Osteoblast (primary cell): ENCODE measurements at regions not wholly inside any gene's neighbourhood (a gene's known extent, or its start where the extent isn't known, plus 50 kb on each side); places are given as distances from the start of the nearest gene placed in this dataset.

Experiments
- DNase-seq: peaks from one replicate; pipeline ENCODE4 v3.0.0; 2011; ENCODE audit warnings: low spot score, mixed read lengths; ENCODE audit not compliant: insufficient read length; ENCODE audit errors: missing footprints
- H2AFZ ChIP-seq: 2 replicates; pipeline ENCODE4 v1.6.0; 2011; ENCODE audit warnings: mild to moderate bottlenecking, low read length
- H3K27ac ChIP-seq: 2 replicates; pipeline ENCODE4 v1.5.1; 2011; ENCODE audit warnings: mild to moderate bottlenecking, low read depth, low read length, moderate library complexity
- H3K27me3 ChIP-seq: 2 replicates; pipeline ENCODE4 v1.6.0; 2012; ENCODE audit warnings: mild to moderate bottlenecking, control low read depth, inconsistent platforms, low read length, moderate library complexity; ENCODE audit not compliant: insufficient read depth
- H3K36me3 ChIP-seq: 2 replicates; pipeline ENCODE4 v1.5.1; 2011; ENCODE audit warnings: mild to moderate bottlenecking, low read length, control low read depth, moderate library complexity; ENCODE audit not compliant: insufficient read depth
- H3K4me1 ChIP-seq: 2 replicates; pipeline ENCODE4 v1.5.1; 2011; ENCODE audit warnings: mild to moderate bottlenecking, low read length, control low read depth, moderate library complexity; ENCODE audit not compliant: insufficient read depth
- H3K4me2 ChIP-seq: 2 replicates; pipeline ENCODE4 v1.6.0; 2011; ENCODE audit warnings: mild to moderate bottlenecking, low read length; ENCODE audit not compliant: insufficient read depth
- H3K4me3 ChIP-seq: fragments of 200-600 bp; sonication (generic); 3 replicates; pipeline ENCODE4 v1.5.1; 2012; ENCODE audit warnings: mild to moderate bottlenecking, low read length, inconsistent platforms; ENCODE audit not compliant: insufficient read depth
- H3K79me2 ChIP-seq: 2 replicates; pipeline ENCODE4 v1.6.0; 2012; ENCODE audit warnings: mild to moderate bottlenecking, low read length, control low read depth, inconsistent platforms; ENCODE audit not compliant: insufficient read depth
- H3K9me3 ChIP-seq: 2 replicates; pipeline ENCODE4 v1.5.1; 2011; ENCODE audit warnings: low read depth, low read length, control low read depth
- H4K20me1 ChIP-seq: 2 replicates; pipeline ENCODE4 v1.6.0; 2012; ENCODE audit warnings: mild to moderate bottlenecking, low read length, control low read depth; ENCODE audit not compliant: insufficient read depth
- TF ChIP-seq, protein P1 (sequence below): IDR thresholded peaks from 2 replicates; pipeline ENCODE4 v1.5.1; 2011; ENCODE audit warnings: mild to moderate bottlenecking, low read depth, low read length, moderate library complexity; ENCODE audit errors: extremely low read depth

DNA sequence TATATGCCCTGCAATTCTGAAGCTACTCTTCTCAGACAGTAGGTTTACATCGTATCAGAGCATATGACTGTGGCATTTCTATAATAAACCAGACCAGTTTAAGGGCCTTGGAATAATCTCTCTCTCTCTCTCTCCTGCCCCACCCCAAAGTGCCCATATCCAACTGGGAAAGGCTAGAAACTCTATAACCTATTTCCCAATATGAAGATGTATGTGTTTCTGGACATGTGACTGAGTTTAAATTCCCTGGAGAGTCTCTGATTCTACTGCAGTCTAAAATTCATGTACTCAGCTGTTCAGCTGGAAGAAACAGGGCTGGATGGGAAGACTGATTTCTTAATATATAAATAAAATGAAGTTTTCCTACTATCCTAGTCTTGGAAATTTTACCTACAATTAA, 91.9 kb upstream of the MBNL2 start:
- H3K79me2 ChIP-seq, result no peaks in the 10 kb centered on the region
- H4K20me1 ChIP-seq, result no peaks in the 10 kb centered on the region
- TF ChIP-seq, protein P1, sequence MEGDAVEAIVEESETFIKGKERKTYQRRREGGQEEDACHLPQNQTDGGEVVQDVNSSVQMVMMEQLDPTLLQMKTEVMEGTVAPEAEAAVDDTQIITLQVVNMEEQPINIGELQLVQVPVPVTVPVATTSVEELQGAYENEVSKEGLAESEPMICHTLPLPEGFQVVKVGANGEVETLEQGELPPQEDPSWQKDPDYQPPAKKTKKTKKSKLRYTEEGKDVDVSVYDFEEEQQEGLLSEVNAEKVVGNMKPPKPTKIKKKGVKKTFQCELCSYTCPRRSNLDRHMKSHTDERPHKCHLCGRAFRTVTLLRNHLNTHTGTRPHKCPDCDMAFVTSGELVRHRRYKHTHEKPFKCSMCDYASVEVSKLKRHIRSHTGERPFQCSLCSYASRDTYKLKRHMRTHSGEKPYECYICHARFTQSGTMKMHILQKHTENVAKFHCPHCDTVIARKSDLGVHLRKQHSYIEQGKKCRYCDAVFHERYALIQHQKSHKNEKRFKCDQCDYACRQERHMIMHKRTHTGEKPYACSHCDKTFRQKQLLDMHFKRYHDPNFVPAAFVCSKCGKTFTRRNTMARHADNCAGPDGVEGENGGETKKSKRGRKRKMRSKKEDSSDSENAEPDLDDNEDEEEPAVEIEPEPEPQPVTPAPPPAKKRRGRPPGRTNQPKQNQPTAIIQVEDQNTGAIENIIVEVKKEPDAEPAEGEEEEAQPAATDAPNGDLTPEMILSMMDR, result no peak
- H3K36me3 ChIP-seq, result no peaks in the 10 kb centered on the region
- no peak for DNase-seq
- no peak overlapping the region for H3K4me2 ChIP-seq
- no peaks in the 10 kb centered on the region for H3K9me3 ChIP-seq
- H2AFZ ChIP-seq, result no peak overlapping the region
- H3K4me1 ChIP-seq, result peaks cover 10% of the 10 kb centered on the region
- H3K27me3 ChIP-seq, result no peaks in the 10 kb centered on the region
- no peak overlapping the region for H3K4me3 ChIP-seq
- H3K27ac ChIP-seq, result no peak overlapping the region

- Histone ChIP-seq H3K36me3 (no peaks in the 10 kb centered on the region), H4K20me1 (no peaks in the 10 kb centered on the region), H3K4me3 (no peak overlapping the region), H3K9me3 (no peaks in the 10 kb centered on the region), H3K4me2 (no peak overlapping the region), H3K4me1 (no peaks in the 10 kb centered on the region), H3K27ac (no peak overlapping the region), H3K27me3 (no peaks in the 10 kb centered on the region), H2AFZ (no peak overlapping the region), H3K79me2 (no peaks in the 10 kb centered on the region)
- no peak for DNase-seq
- TF ChIP-seq, protein P1, result no peak
These were observed 90.7 kb upstream of the MBNL2 start for GRCh38 chr13:97131447-97131846.

DNA sequence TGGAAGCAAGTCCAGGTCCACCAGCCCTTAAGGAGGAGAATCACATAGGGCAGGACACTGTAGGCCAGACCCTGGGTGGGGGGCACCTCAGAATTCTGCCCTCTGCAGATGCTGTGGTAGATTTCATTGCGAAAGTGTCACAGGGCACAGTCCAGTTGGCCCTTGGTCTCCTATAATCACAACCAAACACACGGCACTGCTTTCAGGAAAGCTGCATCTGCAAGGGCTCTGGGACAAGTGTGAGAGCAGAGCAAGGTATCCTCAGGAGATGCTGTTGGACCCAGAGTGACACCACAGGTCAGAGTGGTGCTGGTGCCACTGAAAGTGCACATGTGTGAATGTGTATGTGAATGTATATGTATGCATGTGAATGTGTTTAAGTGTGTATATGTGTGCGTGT, 88.6 kb upstream of the MBNL2 start:
- Histone ChIP-seq H3K79me2 (no peaks in the 10 kb centered on the region), H3K4me3 (no peak overlapping the region), H3K4me1 (no peaks in the 10 kb centered on the region), H3K27me3 (peaks cover 3% of the 10 kb centered on the region), H4K20me1 (no peaks in the 10 kb centered on the region), H3K36me3 (no peaks in the 10 kb centered on the region), H3K9me3 (no peaks in the 10 kb centered on the region), H3K27ac (no peak overlapping the region), H2AFZ (no peak overlapping the region), H3K4me2 (no peak overlapping the region)
- TF ChIP-seq, protein P1, result no peak
- no peak for DNase-seq

GRCh38 chr13:97133955-97134354, 88.2 kb upstream of the MBNL2 start:
- no peaks in the 10 kb centered on the region for H3K36me3 ChIP-seq
- no peaks in the 10 kb centered on the region for H3K4me1 ChIP-seq
- no peak overlapping the region for H2AFZ ChIP-seq
- H3K27me3 ChIP-seq, result peaks cover 3% of the 10 kb centered on the region
- H3K4me2 ChIP-seq, result no peak overlapping the region
- no peak for DNase-seq
- no peaks in the 10 kb centered on the region for H4K20me1 ChIP-seq
- no peak overlapping the region for H3K4me3 ChIP-seq
- H3K27ac ChIP-seq, result no peak overlapping the region
- no peaks in the 10 kb centered on the region for H3K79me2 ChIP-seq
- no peaks in the 10 kb centered on the region for H3K9me3 ChIP-seq
- TF ChIP-seq, protein P1, result no peak
